NCI-H524 treated with DMSO at 0.1 percent for 48 hours (cell line): ENCODE measurements at regions not wholly inside any gene's neighbourhood (a gene's known extent, or its start where the extent isn't known, plus 50 kb on each side); places are given as distances from the start of the nearest gene placed in this dataset.
"Not testable (repeated sequence)": the region's sequence is repeated elsewhere in the genome, so short reads cannot be mapped to it uniquely, and the experiment has no call there.

ENCODE experiments used
- DNase-seq: peaks from one replicate; lab custom pipeline; 2025; lab: John Stamatoyannopoulos, UW

DNA sequence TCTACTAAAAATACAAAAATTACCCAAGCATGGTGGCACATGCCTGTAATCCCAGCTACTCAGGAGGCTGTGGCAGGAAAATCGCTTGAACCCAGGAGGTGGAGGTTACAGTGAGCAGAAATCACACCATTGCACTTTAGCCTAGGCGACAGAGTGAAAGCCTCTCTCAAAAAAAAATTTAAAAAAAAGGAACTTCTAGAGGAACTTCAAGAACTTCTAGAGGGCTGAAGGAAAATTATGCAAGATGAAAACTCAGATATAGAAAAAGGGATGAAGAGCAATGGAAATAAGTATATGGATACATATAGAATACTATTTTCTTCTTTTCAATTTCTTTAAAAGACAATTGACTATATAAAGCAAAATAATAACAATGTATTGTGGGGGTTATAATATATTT lies 51.2 kb upstream of the PRR5 start:
- DNase-seq, result no peak

DNA sequence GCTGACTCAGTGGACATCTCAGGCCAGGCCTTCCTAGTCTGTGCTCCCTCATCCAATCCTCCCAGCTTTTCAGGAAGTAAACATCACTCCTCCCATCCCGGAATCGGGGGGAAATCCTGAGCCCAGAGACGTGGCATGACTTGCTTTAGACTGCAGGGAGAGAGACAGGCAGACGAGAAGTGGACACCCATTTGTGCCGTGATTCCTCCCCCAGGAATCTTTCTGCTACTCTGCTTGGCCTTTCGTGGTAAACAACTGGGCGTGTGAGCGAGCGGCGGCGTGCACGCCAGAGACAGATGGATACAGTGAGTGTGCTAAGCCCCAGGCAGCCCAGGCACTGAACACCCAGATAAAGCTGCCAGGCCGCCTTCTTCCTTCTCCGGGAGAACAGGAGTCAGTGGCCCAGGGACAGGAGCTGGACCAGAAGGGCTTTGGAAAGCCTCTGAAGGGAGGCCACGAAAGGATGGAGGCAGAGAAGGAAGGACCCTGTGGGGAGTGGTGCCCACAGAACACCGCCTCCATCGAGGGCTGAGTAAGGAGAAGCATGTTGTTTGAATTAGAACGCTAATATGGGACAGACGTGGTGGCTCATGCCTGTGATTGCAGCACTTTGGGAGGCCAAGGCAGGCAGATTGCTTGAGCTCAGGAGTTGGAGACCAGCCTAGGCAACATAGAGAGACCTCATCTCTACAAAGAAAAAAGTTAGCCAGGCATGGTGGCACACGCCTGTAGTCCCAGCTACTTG lies 53.0 kb upstream of the PRR5 start:
- DNase-seq, result no peak

DNA sequence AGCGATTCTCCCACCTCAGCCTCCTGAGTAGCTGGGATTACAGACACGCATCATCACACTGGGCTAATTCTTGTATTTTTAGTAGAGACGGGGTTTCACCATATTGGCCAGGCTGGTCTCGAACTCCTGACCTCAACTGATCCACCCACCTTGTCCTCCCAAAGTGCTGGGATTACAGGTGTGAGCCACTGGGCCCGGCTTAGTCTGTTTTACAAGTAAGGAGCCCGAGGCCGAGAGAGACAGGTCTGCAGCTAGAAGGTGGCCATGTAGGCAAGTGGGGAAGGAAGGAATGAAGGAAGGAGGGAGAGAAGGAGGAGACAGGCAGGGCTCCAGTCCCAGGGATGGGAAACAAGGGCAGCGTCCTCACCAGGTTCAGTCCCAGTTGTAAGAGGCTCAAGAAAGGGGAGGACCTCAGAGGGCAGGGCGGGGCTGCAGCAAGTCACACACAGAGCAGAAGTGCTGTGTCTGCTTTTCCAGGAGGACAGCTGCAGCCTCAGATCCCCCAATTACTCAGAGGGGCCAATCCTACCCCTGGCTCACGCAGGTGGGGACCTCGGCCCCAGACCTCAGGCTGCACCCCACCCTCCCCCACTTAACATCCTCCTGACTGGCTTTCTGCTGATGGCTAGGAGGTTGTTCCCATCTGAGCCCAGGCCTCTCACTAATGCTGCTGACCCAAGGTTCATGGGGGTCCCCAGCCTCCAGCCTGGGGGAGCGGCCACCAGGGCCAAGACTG lies 53.8 kb upstream of the PRR5 start:
- no peak for DNase-seq

DNA sequence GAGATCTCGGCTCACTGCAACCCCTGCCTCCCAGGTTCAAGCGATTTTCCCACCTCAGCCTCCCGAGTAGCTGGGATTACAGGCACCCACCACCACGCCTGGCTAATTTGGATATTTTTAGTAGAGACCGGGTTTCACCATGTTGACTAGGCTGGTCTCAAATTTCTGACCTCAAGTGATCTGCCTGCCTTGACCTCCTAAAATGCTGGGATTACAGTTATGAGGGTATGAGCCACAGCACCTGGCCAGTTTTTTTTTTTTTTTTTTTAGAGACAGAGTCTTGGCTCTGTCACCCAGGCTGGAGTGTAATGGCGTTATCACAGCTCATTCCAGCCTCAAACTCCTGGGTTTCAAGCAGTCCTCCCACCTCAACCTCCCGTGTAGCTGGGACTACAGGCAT lies 54.9 kb upstream of the PRR5 start:
- DNase-seq, result no peak

DNA sequence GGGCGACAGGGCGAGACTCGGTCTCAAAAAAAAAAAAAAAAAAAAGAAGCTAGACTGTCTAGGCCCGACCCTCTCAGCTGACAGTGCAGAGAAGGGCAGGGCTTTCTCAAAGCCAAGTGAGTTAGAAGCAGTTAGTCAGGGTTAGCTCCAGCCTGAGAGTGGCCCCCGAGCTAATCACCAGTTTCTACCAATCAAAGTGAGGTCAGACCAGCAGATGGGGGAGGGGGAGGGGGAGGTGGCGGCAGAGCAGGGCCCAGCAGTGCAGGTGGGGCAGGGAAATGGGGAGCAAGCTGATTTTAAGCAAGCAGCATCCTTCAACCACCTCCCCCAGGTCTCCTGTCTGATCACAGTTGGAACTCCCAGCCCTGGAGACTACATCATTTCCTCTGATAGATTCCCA lies 55.3 kb upstream of the PRR5 start:
- no peak for DNase-seq

DNA sequence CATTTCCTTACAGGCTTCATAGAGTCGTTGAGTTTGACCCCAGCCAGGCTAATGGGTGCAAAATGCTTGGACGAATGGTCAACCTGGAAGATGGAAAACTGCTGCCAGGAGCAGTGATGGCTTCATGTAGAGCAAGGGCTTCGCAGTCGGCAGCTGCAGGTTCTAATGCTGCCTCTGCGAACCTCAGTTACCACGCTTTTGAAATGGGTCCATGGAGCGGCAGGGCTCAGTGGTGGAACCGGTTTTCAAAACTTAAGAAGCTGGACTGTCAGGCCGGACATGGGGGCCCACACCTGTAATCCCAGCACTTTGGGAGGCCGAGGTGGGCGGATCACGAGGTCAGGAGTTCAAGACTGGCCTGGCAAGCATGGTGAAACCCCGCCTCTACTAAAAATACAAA lies 55.9 kb upstream of the PRR5 start:
- no peak for DNase-seq

DNA sequence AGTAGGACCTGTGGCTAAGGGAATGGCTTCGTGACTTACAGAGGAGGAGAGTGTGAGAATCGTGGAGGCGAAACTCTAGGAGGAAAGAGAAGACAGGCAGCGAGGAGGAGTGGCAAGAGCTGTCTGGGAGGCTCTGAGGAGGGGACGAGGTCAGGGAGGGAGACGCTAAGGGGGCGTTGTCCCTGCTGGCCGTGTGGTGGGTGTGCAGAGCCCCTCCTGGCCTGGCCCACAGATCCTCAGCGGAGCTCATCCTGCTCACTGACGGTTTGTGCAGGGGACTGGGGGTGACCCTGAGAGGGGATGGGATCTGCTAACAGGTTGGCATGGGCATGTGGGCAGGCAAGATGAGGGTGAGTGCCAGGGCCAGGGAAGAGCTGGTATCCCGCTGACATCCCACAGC lies 56.5 kb upstream of the PRR5 start:
- no peak for DNase-seq

DNA sequence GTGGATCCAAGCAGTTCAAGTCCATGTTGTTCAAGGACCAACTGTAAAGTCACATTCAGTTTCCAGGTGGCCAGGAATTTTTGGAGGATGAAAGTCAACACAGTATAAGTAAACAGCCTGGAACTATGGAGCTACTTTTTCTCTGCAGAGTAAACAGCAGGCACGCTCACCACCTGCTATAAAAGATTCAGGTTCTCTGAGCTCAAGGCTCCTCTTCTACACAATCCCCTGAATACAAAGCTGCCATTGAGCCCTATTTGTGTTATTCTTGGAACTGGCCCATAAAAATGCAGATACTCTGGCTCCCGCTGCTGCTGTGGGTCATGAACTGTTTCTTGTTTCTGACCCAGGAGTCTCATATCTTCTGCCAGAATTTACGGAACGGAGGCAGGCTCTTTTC lies 56.9 kb upstream of the PRR5 start:
- DNase-seq, result no peak

DNA sequence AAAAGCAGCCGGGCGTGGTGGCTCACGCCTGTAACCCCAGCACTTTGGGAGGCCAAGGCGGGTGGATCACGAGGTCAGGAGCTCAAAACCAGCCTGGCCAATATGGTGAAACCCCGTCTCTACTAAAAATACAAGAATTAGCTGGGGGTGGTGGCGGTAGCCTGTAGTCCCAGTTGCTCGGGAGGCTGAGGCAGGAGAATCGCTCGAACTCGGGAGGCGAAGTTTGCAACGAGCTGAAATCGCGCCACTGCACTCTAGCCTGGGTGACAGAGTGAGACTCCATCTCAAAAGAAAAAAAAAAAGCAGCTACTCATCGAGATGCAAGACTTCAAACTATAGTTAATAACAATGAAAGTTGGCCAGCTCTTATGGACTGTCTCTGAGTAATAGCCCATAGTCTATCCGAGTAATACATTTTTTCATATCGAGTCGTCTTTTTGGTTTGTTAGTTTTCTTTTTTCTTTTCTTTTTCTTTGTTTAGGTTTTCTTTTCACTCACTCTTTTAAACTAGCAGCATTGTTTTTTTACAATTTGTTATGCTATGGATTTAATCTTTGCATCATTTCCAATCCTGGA lies 58.4 kb upstream of the PRR5 start:
- DNase-seq, result not testable (repeated sequence)

DNA sequence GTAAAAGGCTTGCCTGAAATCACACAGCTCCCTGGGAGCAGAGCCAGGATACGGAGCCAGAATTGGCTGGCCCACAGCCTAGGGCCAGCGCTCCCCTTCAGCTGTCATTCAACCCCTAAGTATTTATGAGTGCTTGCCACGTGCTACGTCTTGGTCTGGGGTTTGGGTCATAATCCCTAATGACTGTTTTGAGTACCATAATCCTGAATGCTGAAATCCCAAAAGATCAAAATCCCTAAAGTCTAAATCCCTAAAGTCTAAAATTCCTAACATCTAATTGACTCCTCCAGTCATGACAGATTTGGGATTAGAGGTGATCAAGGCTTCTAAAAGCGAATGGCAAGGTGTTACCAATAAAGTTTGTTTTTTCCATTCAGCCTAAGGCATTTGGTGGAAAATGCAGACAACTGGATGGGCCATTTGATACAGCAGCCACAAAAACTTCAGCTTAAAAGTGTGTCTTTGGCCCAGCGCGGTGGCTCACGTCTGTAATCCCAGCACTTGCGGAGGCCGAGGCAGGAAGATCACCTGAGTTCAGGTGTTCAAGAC lies 59.8 kb upstream of the PRR5 start:
- DNase-seq, result peak; percentile 78

DNA sequence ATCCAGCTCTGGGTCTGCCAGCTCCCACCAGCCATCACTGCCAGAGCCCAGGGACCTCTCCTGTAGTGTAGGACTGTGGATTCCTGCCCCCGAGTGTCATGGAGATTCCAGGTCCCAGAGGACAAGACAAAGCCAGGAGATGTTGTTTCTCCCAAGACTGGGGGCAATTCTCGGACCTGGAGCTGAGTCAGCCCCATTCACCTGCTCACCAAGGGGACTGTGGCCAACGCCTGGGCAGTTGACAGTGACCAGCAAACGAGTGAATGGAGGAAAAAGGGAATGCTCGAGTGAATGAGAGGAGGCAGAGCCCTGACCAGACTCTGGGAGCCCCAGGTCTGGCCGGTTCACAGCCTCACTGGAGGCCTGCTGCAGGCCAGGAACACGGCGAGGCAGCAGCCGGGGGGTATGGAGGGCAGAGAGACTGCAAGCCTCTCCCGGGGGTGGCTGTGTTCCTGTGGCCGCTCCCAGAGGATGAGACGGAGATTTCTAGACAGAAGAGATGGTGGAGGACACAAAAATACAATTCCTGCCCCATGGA lies 61.3 kb upstream of the PRR5 start:
- no peak for DNase-seq

DNA sequence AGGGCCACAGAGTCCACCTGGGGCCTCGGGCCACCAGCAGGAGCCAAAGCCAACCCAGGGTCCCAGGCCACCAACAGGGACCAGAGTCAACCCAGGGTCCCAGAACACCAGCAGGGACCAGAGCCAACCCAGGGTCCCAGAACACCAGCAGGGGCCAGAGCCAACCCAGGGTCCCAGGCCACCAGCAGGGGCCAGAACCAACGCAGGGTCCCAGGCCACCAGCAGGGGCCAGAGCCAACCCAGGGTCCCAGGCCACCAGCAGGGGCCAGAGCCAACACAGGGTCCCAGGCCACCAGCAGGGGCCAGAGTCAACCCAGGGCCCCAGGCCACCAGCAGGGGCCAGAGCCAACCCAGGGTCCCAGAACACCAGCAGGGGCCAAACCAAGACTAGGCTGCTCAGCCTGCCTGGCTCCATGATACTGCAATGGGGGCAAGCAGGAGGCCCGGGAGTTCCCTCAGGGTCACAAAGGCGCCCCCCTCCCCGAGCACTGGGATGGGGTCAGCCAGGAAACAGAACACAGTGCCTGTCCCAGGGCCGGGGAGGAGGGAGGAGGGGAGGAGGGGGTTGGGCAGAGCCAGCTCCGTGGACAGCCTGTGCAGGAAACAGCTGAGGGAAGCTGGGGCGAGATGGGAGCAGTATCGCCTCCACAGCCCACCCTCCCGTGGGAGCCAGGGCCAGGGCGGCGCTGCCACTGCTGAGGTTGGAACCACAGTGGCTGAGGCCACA lies 62.0 kb upstream of the PRR5 start:
- DNase-seq, result no peak

DNA sequence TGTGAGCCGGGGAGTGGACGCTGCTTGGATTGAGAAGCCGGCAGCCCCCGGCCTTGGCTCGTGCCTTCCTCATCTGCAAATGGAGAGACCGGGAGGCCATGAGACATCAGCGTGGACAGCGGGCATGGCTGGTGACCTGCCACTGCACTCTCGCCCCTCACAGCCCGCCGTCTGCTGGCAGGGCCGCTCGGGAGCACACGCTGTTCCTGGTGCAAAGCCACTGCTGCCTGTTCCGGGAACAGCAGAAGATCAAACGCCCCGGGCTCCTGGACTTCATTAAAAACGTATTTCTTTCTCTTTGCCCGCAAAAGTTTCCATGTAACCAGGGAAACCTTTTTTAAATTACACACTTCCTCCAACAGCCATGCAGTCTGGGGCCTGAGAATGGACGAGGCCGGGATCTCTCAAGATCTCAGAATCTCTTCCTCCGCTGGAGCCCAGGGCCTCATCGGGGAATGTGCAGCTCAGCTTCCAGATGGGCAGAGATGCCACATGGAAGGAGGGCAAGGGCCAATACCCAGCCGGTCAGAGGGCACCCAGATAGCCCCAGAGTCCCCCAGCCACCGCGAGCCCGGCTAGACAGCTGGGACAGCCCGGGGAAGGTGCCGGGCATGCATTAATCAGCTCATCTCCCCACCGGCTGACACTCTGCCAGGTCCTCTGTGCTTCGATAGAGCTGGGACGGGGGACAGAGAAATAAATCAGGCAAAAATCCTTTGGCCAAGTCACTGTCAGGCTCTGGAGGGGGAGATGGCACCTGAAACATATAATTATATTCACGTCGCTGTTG lies 62.8 kb upstream of the PRR5 start:
- no peak for DNase-seq

DNA sequence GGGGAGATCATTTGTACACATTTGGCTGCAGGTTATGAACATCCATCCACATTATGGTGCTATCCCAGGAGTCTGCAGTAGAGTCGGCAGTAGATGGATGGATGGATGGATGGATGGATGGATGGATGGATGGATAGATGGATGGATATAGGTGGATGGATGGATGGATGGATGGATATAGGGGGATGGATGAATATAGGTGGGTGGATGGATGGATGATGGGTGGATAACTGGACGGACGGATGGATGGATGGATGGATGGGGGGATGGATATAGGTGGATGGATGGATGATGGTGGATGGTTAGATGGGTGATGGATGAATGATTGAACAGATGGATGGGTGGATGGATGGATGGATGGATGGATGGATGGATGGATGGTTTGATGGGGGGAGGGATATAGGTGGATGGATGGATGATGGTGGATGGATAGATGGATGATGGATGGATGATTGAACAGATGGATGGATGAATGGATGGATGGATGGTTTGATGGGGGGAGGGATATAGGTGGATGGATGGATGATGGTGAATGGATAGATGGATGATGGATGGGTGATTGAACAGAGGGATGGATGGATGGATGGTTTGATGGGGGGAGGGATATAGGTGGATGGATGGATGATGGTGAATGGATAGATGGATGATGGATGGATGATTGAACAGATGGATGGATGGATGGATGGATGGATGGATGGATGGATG lies 65.3 kb upstream of the PRR5 start:
- not testable (repeated sequence) for DNase-seq

DNA sequence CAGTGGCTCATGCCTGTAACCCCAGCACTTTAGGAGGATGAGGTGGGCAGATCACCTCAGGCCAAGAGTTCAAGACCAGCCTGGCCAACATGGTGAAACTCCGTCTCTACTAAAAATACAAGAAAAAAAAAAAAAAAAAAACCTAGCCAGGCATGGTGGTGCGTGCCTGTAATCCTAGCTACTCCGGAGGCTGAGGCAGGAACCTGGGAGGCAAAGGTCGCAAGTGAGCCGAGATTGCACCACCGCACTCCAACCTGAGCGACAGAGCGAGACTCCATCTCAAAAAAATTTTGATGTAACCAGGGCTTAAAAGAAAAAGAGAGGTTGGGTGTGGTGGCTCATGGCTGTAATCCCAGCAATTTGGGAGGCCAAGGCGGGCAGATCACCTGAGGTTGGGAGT lies 66.4 kb upstream of the PRR5 start:
- DNase-seq, result not testable (repeated sequence)

DNA sequence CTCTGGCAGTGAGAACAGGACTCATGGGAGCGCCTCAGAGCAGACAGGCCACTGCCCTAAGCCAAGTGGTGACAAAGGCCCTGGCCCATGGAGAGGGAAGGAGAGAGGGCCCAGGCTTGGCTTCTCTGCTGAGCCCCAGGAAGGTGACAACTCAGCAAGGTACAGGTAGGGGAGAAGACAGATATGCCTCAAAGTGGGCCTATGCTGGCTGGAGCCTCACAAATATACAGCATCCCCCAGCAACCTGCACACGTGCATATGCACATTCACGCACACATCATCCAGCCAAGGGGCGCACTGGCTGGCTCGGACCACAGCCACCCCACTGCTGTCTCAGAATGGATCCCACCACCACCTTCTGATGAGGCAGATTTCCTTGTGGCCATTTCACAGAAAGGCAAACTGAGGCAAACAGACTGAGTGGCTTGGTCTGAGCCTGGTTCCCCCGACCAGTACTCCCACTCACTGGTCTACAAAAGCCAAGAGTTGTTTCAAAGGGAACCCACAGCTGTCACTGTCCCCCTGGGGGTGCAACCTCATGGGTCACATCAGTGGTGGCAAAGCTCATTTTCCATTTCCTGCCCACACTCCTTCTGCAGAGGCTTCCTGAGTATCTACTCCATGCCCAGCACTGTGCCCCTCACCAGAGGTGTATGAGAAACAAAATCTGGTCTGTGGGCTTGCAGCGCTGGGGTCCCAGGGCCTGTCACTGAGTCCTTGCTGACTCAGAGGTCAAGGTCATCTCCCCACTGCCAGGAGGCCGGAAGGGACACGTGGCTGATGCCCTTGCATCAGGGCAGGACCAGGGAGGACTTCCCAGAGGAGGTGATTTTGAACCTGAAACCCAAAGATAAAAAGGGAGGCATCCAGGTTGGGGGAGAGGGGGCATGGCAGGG lies 67.3 kb upstream of the PRR5 start:
- DNase-seq, result no peak

DNA sequence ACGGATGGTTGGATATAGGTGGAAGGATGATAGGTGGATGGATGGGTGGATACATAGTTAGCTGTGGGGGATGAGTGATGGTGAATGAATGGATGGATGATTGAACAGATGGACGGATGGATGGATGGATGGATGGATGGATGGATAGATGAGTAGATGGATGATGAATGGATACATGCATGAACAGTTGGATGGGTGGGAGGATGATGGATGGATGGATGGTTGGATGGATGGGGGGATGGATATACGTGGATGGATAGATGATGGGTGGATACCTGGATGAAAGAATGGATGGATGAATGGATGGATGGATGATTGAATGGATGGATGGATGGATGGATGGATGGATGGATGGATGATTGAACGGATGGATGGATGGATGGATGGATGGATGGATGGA lies 68.4 kb upstream of the PRR5 start:
- no peak for DNase-seq

DNA sequence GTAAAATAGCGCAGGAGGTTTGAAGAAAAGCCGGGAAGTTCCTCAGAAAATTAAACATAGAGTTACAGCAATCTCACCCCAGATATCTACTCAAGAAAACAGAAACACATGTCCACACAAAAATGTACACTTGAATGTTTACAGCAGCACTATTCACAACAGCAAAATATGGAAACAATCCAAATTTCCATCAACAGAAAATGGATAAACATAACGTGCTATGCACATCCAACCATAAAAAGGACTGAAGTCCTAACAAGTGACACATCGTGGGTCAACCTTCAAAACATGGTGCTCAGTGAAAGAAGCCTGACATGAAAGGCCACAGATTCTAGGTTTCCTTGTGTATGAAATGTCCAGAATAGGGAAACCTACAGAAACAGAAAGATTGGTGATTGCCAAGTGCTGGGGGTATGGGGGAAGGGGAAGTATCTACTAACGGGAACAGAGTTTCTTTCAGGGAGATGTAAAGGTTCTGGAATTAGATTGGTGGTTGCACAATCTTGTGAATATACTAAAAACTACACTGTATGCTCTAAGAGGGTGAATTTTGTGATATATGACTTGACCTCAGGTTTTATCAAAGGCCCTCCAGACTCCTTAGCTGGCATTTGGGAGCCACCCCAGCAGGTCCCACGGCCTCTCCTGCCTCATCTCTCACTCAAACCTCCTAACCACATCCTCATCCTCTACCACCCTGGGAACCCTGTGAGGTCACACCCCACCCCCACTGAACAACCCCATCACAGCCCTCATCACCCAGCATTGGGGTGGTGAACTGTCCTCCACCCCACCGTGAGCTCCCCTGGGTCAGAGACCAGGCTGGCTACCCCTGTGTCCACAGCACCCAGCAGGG lies 69.2 kb upstream of the PRR5 start:
- no peak for DNase-seq

DNA sequence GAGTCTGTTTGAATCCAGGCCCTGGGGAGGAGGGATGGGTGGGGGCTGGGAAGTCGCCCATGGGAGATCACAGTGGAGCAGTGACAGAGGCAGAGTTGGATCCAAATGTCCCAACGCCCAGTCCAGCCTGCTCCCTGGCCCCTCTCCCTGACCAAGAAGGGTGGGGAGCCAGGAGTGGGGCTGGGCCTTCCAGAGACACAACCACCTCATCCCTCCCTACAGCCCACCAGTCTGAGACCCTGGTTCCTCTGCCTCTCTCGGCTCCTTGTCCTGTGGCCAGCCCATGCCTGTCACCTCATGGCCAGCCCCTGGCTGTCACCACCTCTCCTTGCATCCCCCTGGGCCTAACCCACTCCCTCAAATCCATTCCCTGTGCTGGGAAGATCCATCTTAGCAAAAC lies 71.2 kb upstream of the PRR5 start:
- no peak for DNase-seq
